H1 (cell line): ENCODE measurements at regions not wholly inside any gene's neighbourhood (a gene's known extent, or its start where the extent isn't known, plus 50 kb on each side); places are given as distances from the start of the nearest gene placed in this dataset.

Experiments used
- CTCF ChIA-PET: fragments of 300-600 bp; sonication (Branson Sonifier 250); formaldehyde crosslinking; loops from one replicate; lab custom pipeline; 2021; ENCODE audit not compliant: partially characterized antibody; lab: Charles Lee
- POLR2A ChIA-PET: fragments of 300-600 bp; sonication (Branson Sonifier 250); formaldehyde crosslinking; loops from one replicate; lab custom pipeline; 2021; ENCODE audit warnings: inconsistent platforms; ENCODE audit not compliant: partially characterized antibody; lab: Charles Lee
- DNase-seq, 2 experiments: peaks; one replicate each; pipeline versions ENCODE4 v3.0.0 to v3.0.0-alpha.2; 2010 to 2022; ENCODE audit warnings: low spot score in 2 of 2, low read depth in 1 of 2, mixed read lengths in 1 of 2
- FAIRE-seq: peaks from 2 replicates; lab custom pipeline; 2011; peaks lifted over from hg19 to GRCh38; lab: Jason Lieb, UNC
- H2AFZ ChIP-seq: 2 replicates; pipeline ENCODE4 v1.8.1; 2012; ENCODE audit warnings: low read length, inconsistent platforms
- H2AK5ac ChIP-seq: 2 replicates; pipeline ENCODE4 v1.6.1; 2013; ENCODE audit warnings: low read depth, low read length
- H2BK120ac ChIP-seq: replicated peaks from 2 replicates; pipeline ENCODE3; 2013; ENCODE audit warnings: low read depth, low read length, inconsistent platforms
- H2BK12ac ChIP-seq: 2 replicates; pipeline ENCODE4 v1.6.1; 2013; ENCODE audit warnings: low read depth, low read length
- H2BK15ac ChIP-seq: 2 replicates; pipeline ENCODE4 v1.6.1; 2013; ENCODE audit warnings: low read length
- H2BK20ac ChIP-seq: 2 replicates; pipeline ENCODE4 v1.6.1; 2013; ENCODE audit warnings: low read length
- H2BK5ac ChIP-seq: 2 replicates; pipeline ENCODE4 v1.6.1; 2013; ENCODE audit warnings: low read depth, low read length
- H3K14ac ChIP-seq: 2 replicates; pipeline ENCODE4 v1.6.1; 2013; ENCODE audit warnings: inconsistent platforms; ENCODE audit not compliant: insufficient read length
- H3K18ac ChIP-seq: 2 replicates; pipeline ENCODE4 v1.6.1; 2013; ENCODE audit warnings: low read length; ENCODE audit errors: extremely low read depth
- H3K23ac ChIP-seq: 2 replicates; pipeline ENCODE4 v1.6.1; 2013; ENCODE audit warnings: inconsistent platforms; ENCODE audit not compliant: insufficient read length
- H3K23me2 ChIP-seq: 2 replicates; pipeline ENCODE4 v1.6.1; 2013; ENCODE audit warnings: low read depth, low read length
- H3K27ac ChIP-seq: 2 replicates; pipeline ENCODE4 v1.6.1; 2011; ENCODE audit warnings: low read depth, low read length, inconsistent platforms
- H3K27me3 ChIP-seq, 4 experiments: replicated peaks in 1 of 4; 1 replicate in 1 of 4; 2 replicates in 3 of 4; pipeline versions ENCODE4 v1.6.1 to v1.8.1; 2011 to 2013; ENCODE audit warnings: low read length in 3 of 4, mild to moderate bottlenecking in 3 of 4, inconsistent platforms in 2 of 4, mixed read lengths in 2 of 4, moderate library complexity in 1 of 4; ENCODE audit not compliant: control insufficient read depth in 3 of 4, insufficient read depth in 3 of 4; ENCODE audit errors: extremely low read depth in 1 of 4
- H3K36me3 ChIP-seq, 4 experiments: 2 replicates each; pipeline versions ENCODE4 v1.6.1 to v1.8.1; 2011 to 2013; ENCODE audit warnings: mild to moderate bottlenecking in 4 of 4, low read length in 3 of 4, moderate library complexity in 2 of 4, control low read depth in 1 of 4, inconsistent platforms in 1 of 4; ENCODE audit not compliant: insufficient read depth in 4 of 4, control insufficient read depth in 2 of 4
- H3K4ac ChIP-seq: replicated peaks from 2 replicates; pipeline ENCODE3; 2013; ENCODE audit warnings: low read length, low read depth, mixed read lengths, inconsistent platforms; ENCODE audit not compliant: insufficient read length
- H3K4me1 ChIP-seq, 4 experiments: replicated peaks in 1 of 4; 1 replicate in 1 of 4; 2 replicates in 3 of 4; pipeline versions ENCODE4 v1.6.1 to v1.8.1; 2011 to 2013; ENCODE audit warnings: low read length in 3 of 4, inconsistent platforms in 2 of 4, mixed read lengths in 1 of 4; ENCODE audit not compliant: insufficient read depth in 4 of 4, control insufficient read depth in 3 of 4
- H3K4me2 ChIP-seq, 2 experiments: 2 replicates each; pipeline versions ENCODE4 v1.6.1 to v1.8.1; 2011 to 2013; ENCODE audit warnings: low read depth in 2 of 2, low read length in 2 of 2, control low read depth in 1 of 2, inconsistent platforms in 1 of 2, mild to moderate bottlenecking in 1 of 2; ENCODE audit not compliant: insufficient read depth in 1 of 2
- H3K4me3 ChIP-seq, 4 experiments: fragments of 200-600, 300-600 bp in 1 of 4; sonication (generic), shearing (Covaris generic), sonication (Bioruptor Twin) in 1 of 4; 2 replicates each; pipeline versions ENCODE4 v1.5.1 to v1.8.1; 2011 to 2016; ENCODE audit warnings: low read length in 4 of 4, low read depth in 3 of 4, control low read depth in 2 of 4, inconsistent platforms in 2 of 4, mild to moderate bottlenecking in 2 of 4, mixed read lengths in 1 of 4, moderate library complexity in 1 of 4; ENCODE audit not compliant: insufficient read depth in 2 of 4; ENCODE audit errors: extremely low read depth in 1 of 4
- H3K56ac ChIP-seq: replicated peaks from 2 replicates; pipeline ENCODE3; 2013; ENCODE audit warnings: low read depth, mild to moderate bottlenecking, mixed read lengths, low read length, inconsistent platforms; ENCODE audit not compliant: insufficient read length
- H3K79me1 ChIP-seq: 2 replicates; pipeline ENCODE4 v1.6.1; 2013; ENCODE audit warnings: low read depth, low read length, control low read depth
- H3K79me2 ChIP-seq, 2 experiments: 2 replicates each; pipeline versions ENCODE4 v1.6.1 to v1.8.1; 2012 to 2013; ENCODE audit warnings: low read length in 2 of 2, mild to moderate bottlenecking in 2 of 2, inconsistent platforms in 1 of 2; ENCODE audit not compliant: insufficient read depth in 2 of 2, control insufficient read depth in 1 of 2
- H3K9ac ChIP-seq, 4 experiments: replicated peaks in 1 of 4; 1 replicate in 1 of 4; 2 replicates in 3 of 4; pipeline versions ENCODE4 v1.6.1 to v1.8.1; 2011 to 2013; ENCODE audit warnings: low read depth in 3 of 4, low read length in 3 of 4, control low read depth in 2 of 4, mild to moderate bottlenecking in 2 of 4, moderate library complexity in 2 of 4, inconsistent platforms in 1 of 4; ENCODE audit errors: extremely low read depth in 1 of 4
- H3K9me3 ChIP-seq, 2 experiments: 2 replicates each; pipeline versions ENCODE4 v1.6.1 to v1.8.1; 2012 to 2013; ENCODE audit warnings: mild to moderate bottlenecking in 2 of 2, moderate library complexity in 2 of 2, control low read depth in 1 of 2, inconsistent platforms in 1 of 2, low read depth in 1 of 2, low read length in 1 of 2, mixed read lengths in 1 of 2; ENCODE audit not compliant: insufficient read depth in 2 of 2
- H4K20me1 ChIP-seq, 2 experiments: replicated peaks in 1 of 2; 2 replicates each; pipeline versions ENCODE3 to v1.8.1; 2011 to 2013; ENCODE audit warnings: inconsistent platforms in 2 of 2, low read length in 2 of 2, mild to moderate bottlenecking in 1 of 2; ENCODE audit not compliant: insufficient read depth in 2 of 2, control insufficient read depth in 1 of 2
- H4K5ac ChIP-seq: 2 replicates; pipeline ENCODE4 v1.6.1; 2013; ENCODE audit warnings: low read length, low read depth, mixed read lengths, inconsistent platforms; ENCODE audit not compliant: insufficient read length
- H4K8ac ChIP-seq: 2 replicates; pipeline ENCODE4 v1.8.0; 2013; ENCODE audit warnings: mild to moderate bottlenecking, moderate library complexity, low read length, inconsistent platforms; ENCODE audit not compliant: insufficient read depth; ENCODE audit errors: extremely low read depth
- H4K91ac ChIP-seq: replicated peaks from 2 replicates; pipeline ENCODE3; 2013; ENCODE audit warnings: low read length, mixed read lengths, inconsistent platforms; ENCODE audit not compliant: insufficient read length
- BRCA1 ChIP-seq: IDR thresholded peaks from 2 replicates; pipeline ENCODE4 v1.6.1; 2012; ENCODE audit warnings: low read depth, low read length, improper control_type of control experiment
- KDM1A ChIP-seq: fragments of 200-600, 300-600 bp; sonication (generic); IDR thresholded peaks from 2 replicates; pipeline ENCODE4 v1.7.1; 2016; ENCODE audit warnings: mild to moderate bottlenecking, low read length, borderline replicate concordance
- WGBS, 2 experiments: shearing (Covaris generic) in 1 of 2; methylation state at CpG; one replicate each; pipeline versions ENCODE4 v1.1.6 to v1.1.7; 2013 to 2015; ENCODE audit warnings: low lambda C conversion rate in 2 of 2, mixed read lengths in 2 of 2, inconsistent platforms in 1 of 2, low coverage in 1 of 2, missing lambda C conversion rate in 1 of 2; ENCODE audit not compliant: insufficient replicate concordance in 2 of 2, insufficient coverage in 1 of 2, insufficient read length in 1 of 2; ENCODE audit errors: extremely low coverage in 1 of 2, missing lambda C conversion rate in 1 of 2; 5-methylcytosine and 5-hydroxymethylcytosine counted together

DNA sequence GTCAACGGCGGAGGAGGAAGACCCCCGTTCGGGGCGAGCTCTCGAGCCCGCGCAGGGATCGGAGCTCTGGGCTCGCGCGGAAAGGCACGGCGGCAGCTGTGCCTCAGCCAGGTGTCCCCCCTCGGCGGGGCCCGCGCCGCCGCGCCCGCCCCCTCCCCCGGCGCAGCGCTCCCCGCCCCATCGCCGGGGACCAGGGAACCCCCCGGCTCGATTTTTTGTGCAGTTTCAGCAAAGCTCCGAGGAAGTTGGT, 110.0 kb downstream of the KCNRG start:
- peak overlapping the region; percentile 82 to 98 for H3K4me2 ChIP-seq
- H3K9me3 ChIP-seq, result no peaks in the 10 kb centered on the region
- no peak overlapping the region for H3K23ac ChIP-seq
- H2BK20ac ChIP-seq, result no peak overlapping the region
- no peak overlapping the region for H2BK5ac ChIP-seq
- H3K79me2 ChIP-seq, result no peaks in the 10 kb centered on the region
- H3K9ac ChIP-seq, result no peak overlapping the region
- no peak overlapping the region for H2BK12ac ChIP-seq
- no peaks in the 10 kb centered on the region for H3K79me1 ChIP-seq
- H3K14ac ChIP-seq, result no peak overlapping the region
- H3K23me2 ChIP-seq, result peaks cover 27% of the 10 kb centered on the region
- H2AK5ac ChIP-seq, result no peak overlapping the region
- H4K8ac ChIP-seq, result no peak overlapping the region
- H3K56ac ChIP-seq, result peak overlapping the region; percentile 14
- no peak overlapping the region for H2BK120ac ChIP-seq
- TF ChIP-seq KDM1A, result 0 out of 2 replicates have a peak, but pooled peaks have one; percentile 4
- TF ChIP-seq BRCA1, result no peak
- no peak overlapping the region for H4K91ac ChIP-seq
- no peak overlapping the region for H4K5ac ChIP-seq
- no peak overlapping the region for H3K27ac ChIP-seq
- no peak overlapping the region for H3K4ac ChIP-seq
- H3K27me3 ChIP-seq, result peaks cover 48 to 79% (median 75%) of the 10 kb centered on the region in 4 experiments
- ChIA-PET POLR2A (interaction anchor here (1.1 to 6.9 kb wide), 6 partner anchors 8 to 126 kb away, joined by 3 to 52 read pairs (median 6); partner anchors contain the start of gene TRIM13), CTCF (interaction anchor here (1.2 to 2.8 kb wide), 6 partner anchors 41 to 149 kb away, joined by 3 to 13 read pairs (median 6); no protein-coding TSS in a partner anchor)
- FAIRE-seq (no peak), DNase-seq (no peak)
- H3K18ac ChIP-seq, result no peak overlapping the region; the same call in 1 of the 2 replicates
- H2BK15ac ChIP-seq, result no peak overlapping the region
- H3K4me3 ChIP-seq, result peak overlapping the region; percentile 70 to 85 (median 72)
- H2AFZ ChIP-seq, result no peak overlapping the region
- WGBS, 2 experiments, result no CpG with 5 or more reads among the region's 31 CpGs
- peaks cover 12 to 13% of the 10 kb centered on the region in 2 experiments for H4K20me1 ChIP-seq
- peaks cover 8 to 38% (median 27%) of the 10 kb centered on the region in 4 experiments for H3K4me1 ChIP-seq
- H3K36me3 ChIP-seq, result no peaks in the 10 kb centered on the region
